HEK293T (cell line): ENCODE measurements at regions not wholly inside any gene's neighbourhood (a gene's known extent, or its start where the extent isn't known, plus 50 kb on each side); places are given as distances from the start of the nearest gene placed in this dataset.

Experiments
- ARNT ChIP-seq: fragments of 450-650 bp; IDR thresholded peaks from 2 replicates; pipeline ENCODE4 v1.6.1; 2017; ENCODE audit warnings: mild to moderate bottlenecking
- ELF4 ChIP-seq: fragments of 450-650 bp; IDR thresholded peaks from 2 replicates; pipeline ENCODE4 v1.6.1; 2017; ENCODE audit warnings: antibody characterized with exemption
- FOXM1 ChIP-seq: fragments of 450-650 bp; IDR thresholded peaks from 2 replicates; pipeline ENCODE4 v1.6.1; 2017; ENCODE audit warnings: mild to moderate bottlenecking, borderline replicate concordance
- SP1 ChIP-seq: fragments of 450-650 bp; IDR thresholded peaks from 2 replicates; pipeline ENCODE4 v1.6.1; 2017
- TARDBP ChIP-seq: fragments of 450-650 bp; IDR thresholded peaks from 2 replicates; pipeline ENCODE4 v1.6.1; 2016
- ZNF384 ChIP-seq: fragments of 450-650 bp; IDR thresholded peaks from 2 replicates; pipeline ENCODE4 v1.6.1; 2016

- TF ChIP-seq SP1 (no peak), TARDBP (no peak), FOXM1 (no peak), ZNF384 (no peak), ARNT (no peak), ELF4 (no peak)
These were observed 124.4 kb upstream of the TMTC1 start for GRCh38 chr12:29908157-29908556.
